HG02678 (cell line): ENCODE measurements at regions not wholly inside any gene's neighbourhood (a gene's known extent, or its start where the extent isn't known, plus 50 kb on each side); places are given as distances from the start of the nearest gene placed in this dataset.

Source experiments
- ATAC-seq: cut with Tn5 transposase; IDR thresholded peaks from one replicate; pipeline ENCODE4 v1.9.1; 2021; ENCODE audit warnings: mild to moderate bottlenecking, moderate library complexity; ENCODE audit not compliant: unreplicated experiment

DNA sequence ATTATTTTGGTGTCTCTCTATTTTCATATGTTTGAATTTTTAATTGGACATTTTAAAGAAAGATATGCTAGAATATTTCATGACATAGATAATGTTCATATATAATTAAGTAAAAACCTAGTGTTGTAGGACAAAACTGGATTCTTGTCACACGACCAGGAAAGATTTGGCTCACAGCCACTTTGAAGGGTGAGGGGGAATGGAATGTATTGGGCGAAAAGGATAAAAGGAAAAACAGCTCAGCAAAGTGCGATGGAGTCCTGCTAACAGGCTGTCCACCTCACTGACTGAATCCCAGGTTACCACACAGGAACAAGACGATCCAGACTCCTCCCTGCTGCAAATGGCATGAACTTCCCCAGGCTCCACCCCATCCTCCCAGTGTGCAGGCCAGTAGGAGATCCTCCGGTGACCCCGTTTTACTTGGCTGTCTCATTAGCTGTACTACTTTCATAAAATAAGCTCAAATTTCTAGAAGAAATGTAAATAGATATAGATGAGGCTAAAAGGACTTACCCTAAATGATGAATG lies 186.2 kb downstream of the CD47 start:
- ATAC-seq, result no peak

- no peak for ATAC-seq
These were observed 190.7 kb downstream of the CD47 start for GRCh38 chr3:107899990-107900651.

GRCh38 chr3:107897471-107898061 lies 193.3 kb downstream of the CD47 start:
- no peak for ATAC-seq

- ATAC-seq, result no peak
These were observed 195.8 kb downstream of the CD47 start for GRCh38 chr3:107894998-107895397.

- ATAC-seq, result no peak
These were observed 197.7 kb downstream of the CD47 start for GRCh38 chr3:107892955-107893624.

DNA sequence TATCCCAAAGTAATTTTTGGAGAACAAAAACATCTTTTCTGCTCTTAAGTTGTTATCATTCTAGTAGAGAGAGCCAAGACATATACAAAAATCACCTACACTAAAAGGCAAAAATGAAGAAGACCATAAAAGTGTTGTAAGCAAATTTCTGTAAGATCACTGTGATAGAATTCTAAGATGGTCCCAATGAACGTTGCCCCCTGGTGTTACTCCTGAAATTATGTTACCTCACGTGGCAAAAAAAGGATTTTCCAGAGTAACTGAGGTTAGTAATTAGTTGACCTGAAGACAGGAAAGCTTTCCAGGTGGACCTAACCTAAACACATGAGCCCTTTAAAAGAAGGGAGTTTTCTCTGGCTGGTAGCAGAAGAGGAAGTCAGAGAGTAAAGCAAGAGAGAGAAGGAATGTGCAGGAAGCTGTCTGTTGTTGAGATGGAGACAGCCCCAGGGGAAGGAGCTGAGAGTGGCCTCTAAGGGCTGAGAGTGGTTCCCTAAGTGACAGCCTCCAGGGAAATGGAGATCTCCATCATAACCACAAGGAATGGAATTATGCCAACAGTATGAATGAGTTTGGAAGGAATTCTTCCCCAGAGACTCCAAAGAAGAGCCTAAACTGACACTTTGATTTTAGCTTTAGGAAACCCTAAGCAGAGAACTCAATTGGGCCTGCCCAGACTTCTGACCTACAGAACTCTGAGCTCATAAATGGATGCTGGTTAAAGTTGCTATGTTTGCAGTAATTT lies 205.9 kb downstream of the CD47 start:
- no peak for ATAC-seq

GRCh38 chr3:107884028-107884427 lies 206.8 kb downstream of the CD47 start:
- no peak for ATAC-seq

DNA sequence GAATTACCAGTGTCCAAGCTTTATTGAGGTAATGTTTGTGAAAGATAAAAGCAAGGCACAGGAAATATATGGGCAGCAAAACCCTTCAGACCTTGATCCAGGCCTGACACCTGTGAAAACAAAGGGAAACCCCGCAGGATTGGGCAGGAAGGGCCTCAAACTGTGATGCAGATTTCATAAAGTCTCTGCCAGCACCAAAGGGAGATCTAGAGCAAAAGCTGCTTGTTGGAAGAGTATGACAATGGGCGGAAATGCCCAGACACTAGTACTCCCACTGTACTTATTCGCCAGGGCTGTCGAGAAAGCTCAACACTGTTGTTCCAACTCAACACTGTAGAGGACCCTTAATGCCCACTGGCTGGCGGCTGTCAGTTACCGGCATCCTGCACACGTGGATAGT lies 207.9 kb downstream of the CD47 start:
- no peak for ATAC-seq

DNA sequence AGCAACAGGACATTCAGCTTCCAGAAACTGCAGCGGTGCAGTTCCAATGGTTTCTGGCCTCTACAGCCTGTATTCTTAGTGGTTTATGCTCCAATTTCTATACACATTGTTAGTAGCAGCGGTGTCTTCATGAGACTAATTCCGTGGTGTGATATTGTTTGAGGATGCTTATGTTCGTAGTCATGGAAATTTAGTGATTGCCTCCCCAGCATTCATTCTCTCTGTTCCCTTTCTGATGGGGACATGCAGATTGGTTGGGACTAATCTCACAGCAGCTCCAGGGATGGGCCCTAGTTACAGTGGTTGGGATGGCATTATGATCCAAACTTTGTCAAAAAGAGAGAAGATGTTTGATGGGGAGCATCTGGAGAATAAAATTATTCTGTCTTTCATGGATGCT lies 208.6 kb downstream of the CD47 start:
- no peak for ATAC-seq

DNA sequence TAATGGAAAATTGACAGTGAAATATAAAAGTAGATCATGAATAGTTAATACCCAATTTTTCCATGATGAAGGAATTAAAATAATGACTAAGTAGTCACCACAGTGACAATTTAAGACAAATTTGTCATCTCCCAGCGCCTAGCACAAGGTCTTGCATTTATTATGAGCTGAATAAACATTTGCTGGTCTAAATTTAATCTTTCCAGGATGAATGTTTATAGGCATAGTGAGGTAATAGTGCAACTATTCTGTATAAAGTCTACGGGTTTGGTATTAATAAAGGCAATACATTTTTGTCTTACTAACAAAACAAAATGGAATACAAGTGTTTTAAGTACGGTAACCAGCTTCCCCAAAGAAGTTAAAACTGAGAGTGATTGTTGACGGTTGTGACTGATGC lies 209.3 kb downstream of the CD47 start:
- ATAC-seq, result no peak

DNA sequence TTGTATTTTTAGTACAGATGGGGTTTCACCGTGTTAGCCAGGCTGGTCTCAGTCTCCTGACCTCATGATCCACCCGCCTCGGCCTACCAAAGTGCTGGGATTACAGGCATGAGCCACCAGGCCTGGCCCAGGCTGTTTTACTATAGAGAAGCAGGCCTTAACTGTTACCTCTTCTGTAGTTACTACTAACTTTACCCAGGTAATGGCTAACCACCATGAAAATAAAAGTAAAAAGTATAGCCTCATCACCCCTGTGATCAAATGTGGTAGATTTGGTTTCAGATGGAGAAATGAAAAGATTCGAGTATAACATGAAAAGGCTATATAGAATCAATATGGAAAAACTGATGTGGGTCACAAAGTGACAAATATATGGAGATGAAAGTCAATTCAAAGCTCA lies 210.1 kb downstream of the CD47 start:
- ATAC-seq, result no peak

GRCh38 chr3:107877936-107878335 lies 212.9 kb downstream of the CD47 start:
- ATAC-seq, result no peak

- peak; percentile 80 for ATAC-seq
These were observed 219.7 kb downstream of the CD47 start for GRCh38 chr3:107870943-107871638.

DNA sequence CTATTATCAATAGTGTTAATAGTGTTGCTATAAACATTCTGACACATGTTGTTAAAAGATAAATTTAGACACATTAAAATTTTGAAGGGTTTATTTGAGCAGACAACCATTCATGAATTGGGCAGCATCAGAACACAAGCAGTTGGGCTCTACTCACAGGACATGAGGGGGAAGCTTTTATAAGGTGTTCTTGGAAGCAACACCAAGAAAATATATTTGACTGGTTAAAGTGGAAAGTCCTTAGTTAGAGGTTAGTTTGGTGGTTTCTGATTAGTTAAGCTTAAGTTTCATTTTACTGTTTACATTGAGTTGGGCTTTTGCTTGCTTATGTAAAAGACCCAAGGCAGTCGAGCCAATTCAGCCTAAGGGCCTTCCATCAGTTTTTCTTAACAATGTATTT lies 220.7 kb downstream of the CD47 start:
- ATAC-seq, result no peak

DNA sequence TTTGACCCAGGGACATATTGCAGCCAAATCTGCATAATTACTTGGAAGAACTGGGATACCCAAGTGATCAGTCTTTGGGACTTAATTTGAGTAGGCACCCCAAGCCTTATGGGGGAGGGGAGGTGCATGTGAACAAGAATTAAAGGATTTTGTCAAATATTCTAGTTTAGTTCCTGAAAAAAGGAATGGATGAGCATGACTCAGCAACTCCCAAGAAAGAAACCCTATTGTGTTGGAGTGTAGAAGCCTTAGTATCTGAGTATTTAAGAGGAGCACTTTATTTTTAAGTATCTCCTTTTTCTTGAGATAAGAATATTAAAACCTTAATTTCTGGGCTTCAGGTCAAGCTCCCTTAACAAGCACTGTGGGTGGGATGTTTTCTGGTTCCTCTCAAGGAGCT lies 222.4 kb downstream of the CD47 start:
- ATAC-seq, result no peak

DNA sequence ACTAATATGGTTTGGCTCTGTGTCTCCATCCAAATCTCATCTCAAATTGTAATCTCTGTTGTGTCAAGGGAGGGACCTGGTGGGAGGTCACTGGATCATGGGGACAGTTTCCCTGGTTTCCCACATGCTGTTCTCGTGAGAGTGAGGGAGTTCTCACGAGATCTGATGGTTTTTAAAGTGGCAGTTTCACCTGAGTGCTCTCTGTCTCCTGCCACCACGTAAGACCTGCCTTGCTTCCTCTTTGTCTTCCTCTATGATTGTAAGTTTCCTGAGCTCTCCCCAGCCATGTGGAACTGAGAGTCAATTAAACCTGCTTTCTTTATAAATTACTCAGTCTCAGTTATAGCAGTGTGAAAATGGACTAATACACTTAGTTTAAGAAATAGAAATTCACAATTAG lies 228.9 kb downstream of the CD47 start:
- ATAC-seq, result peak; percentile 85

- no peak for ATAC-seq
These were observed 229.4 kb downstream of the CD47 start for GRCh38 chr3:107861422-107861821.
